H1 (cell line): ENCODE measurements at regions not wholly inside any gene's neighbourhood (a gene's known extent, or its start where the extent isn't known, plus 50 kb on each side); places are given as distances from the start of the nearest gene placed in this dataset.

Experiments used
- CTCF ChIA-PET: fragments of 300-600 bp; sonication (Branson Sonifier 250); formaldehyde crosslinking; loops from one replicate; lab custom pipeline; 2021; ENCODE audit not compliant: partially characterized antibody; lab: Charles Lee
- POLR2A ChIA-PET: fragments of 300-600 bp; sonication (Branson Sonifier 250); formaldehyde crosslinking; loops from one replicate; lab custom pipeline; 2021; ENCODE audit warnings: inconsistent platforms; ENCODE audit not compliant: partially characterized antibody; lab: Charles Lee
- DNase-seq, 2 experiments: peaks; one replicate each; pipeline versions ENCODE4 v3.0.0 to v3.0.0-alpha.2; 2010 to 2022; ENCODE audit warnings: low spot score in 2 of 2, low read depth in 1 of 2, mixed read lengths in 1 of 2
- FAIRE-seq: peaks from 2 replicates; lab custom pipeline; 2011; peaks lifted over from hg19 to GRCh38; lab: Jason Lieb, UNC
- H2AFZ ChIP-seq: 2 replicates; pipeline ENCODE4 v1.8.1; 2012; ENCODE audit warnings: low read length, inconsistent platforms
- H2AK5ac ChIP-seq: 2 replicates; pipeline ENCODE4 v1.6.1; 2013; ENCODE audit warnings: low read depth, low read length
- H2BK120ac ChIP-seq: replicated peaks from 2 replicates; pipeline ENCODE3; 2013; ENCODE audit warnings: low read depth, low read length, inconsistent platforms
- H2BK12ac ChIP-seq: 2 replicates; pipeline ENCODE4 v1.6.1; 2013; ENCODE audit warnings: low read depth, low read length
- H2BK15ac ChIP-seq: 2 replicates; pipeline ENCODE4 v1.6.1; 2013; ENCODE audit warnings: low read length
- H2BK20ac ChIP-seq: 2 replicates; pipeline ENCODE4 v1.6.1; 2013; ENCODE audit warnings: low read length
- H2BK5ac ChIP-seq: 2 replicates; pipeline ENCODE4 v1.6.1; 2013; ENCODE audit warnings: low read depth, low read length
- H3K14ac ChIP-seq: 2 replicates; pipeline ENCODE4 v1.6.1; 2013; ENCODE audit warnings: inconsistent platforms; ENCODE audit not compliant: insufficient read length
- H3K18ac ChIP-seq: 2 replicates; pipeline ENCODE4 v1.6.1; 2013; ENCODE audit warnings: low read length; ENCODE audit errors: extremely low read depth
- H3K23ac ChIP-seq: 2 replicates; pipeline ENCODE4 v1.6.1; 2013; ENCODE audit warnings: inconsistent platforms; ENCODE audit not compliant: insufficient read length
- H3K23me2 ChIP-seq: 2 replicates; pipeline ENCODE4 v1.6.1; 2013; ENCODE audit warnings: low read depth, low read length
- H3K27ac ChIP-seq: 2 replicates; pipeline ENCODE4 v1.6.1; 2011; ENCODE audit warnings: low read depth, low read length, inconsistent platforms
- H3K27me3 ChIP-seq, 4 experiments: replicated peaks in 1 of 4; 1 replicate in 1 of 4; 2 replicates in 3 of 4; pipeline versions ENCODE4 v1.6.1 to v1.8.1; 2011 to 2013; ENCODE audit warnings: low read length in 3 of 4, mild to moderate bottlenecking in 3 of 4, inconsistent platforms in 2 of 4, mixed read lengths in 2 of 4, moderate library complexity in 1 of 4; ENCODE audit not compliant: control insufficient read depth in 3 of 4, insufficient read depth in 3 of 4; ENCODE audit errors: extremely low read depth in 1 of 4
- H3K36me3 ChIP-seq, 4 experiments: 2 replicates each; pipeline versions ENCODE4 v1.6.1 to v1.8.1; 2011 to 2013; ENCODE audit warnings: mild to moderate bottlenecking in 4 of 4, low read length in 3 of 4, moderate library complexity in 2 of 4, control low read depth in 1 of 4, inconsistent platforms in 1 of 4; ENCODE audit not compliant: insufficient read depth in 4 of 4, control insufficient read depth in 2 of 4
- H3K4ac ChIP-seq: replicated peaks from 2 replicates; pipeline ENCODE3; 2013; ENCODE audit warnings: low read length, low read depth, mixed read lengths, inconsistent platforms; ENCODE audit not compliant: insufficient read length
- H3K4me1 ChIP-seq, 4 experiments: replicated peaks in 1 of 4; 1 replicate in 1 of 4; 2 replicates in 3 of 4; pipeline versions ENCODE4 v1.6.1 to v1.8.1; 2011 to 2013; ENCODE audit warnings: low read length in 3 of 4, inconsistent platforms in 2 of 4, mixed read lengths in 1 of 4; ENCODE audit not compliant: insufficient read depth in 4 of 4, control insufficient read depth in 3 of 4
- H3K4me2 ChIP-seq, 2 experiments: 2 replicates each; pipeline versions ENCODE4 v1.6.1 to v1.8.1; 2011 to 2013; ENCODE audit warnings: low read depth in 2 of 2, low read length in 2 of 2, control low read depth in 1 of 2, inconsistent platforms in 1 of 2, mild to moderate bottlenecking in 1 of 2; ENCODE audit not compliant: insufficient read depth in 1 of 2
- H3K4me3 ChIP-seq, 4 experiments: fragments of 200-600, 300-600 bp in 1 of 4; sonication (generic), shearing (Covaris generic), sonication (Bioruptor Twin) in 1 of 4; 2 replicates each; pipeline versions ENCODE4 v1.5.1 to v1.8.1; 2011 to 2016; ENCODE audit warnings: low read length in 4 of 4, low read depth in 3 of 4, control low read depth in 2 of 4, inconsistent platforms in 2 of 4, mild to moderate bottlenecking in 2 of 4, mixed read lengths in 1 of 4, moderate library complexity in 1 of 4; ENCODE audit not compliant: insufficient read depth in 2 of 4; ENCODE audit errors: extremely low read depth in 1 of 4
- H3K56ac ChIP-seq: replicated peaks from 2 replicates; pipeline ENCODE3; 2013; ENCODE audit warnings: low read depth, mild to moderate bottlenecking, mixed read lengths, low read length, inconsistent platforms; ENCODE audit not compliant: insufficient read length
- H3K79me1 ChIP-seq: 2 replicates; pipeline ENCODE4 v1.6.1; 2013; ENCODE audit warnings: low read depth, low read length, control low read depth
- H3K79me2 ChIP-seq, 2 experiments: 2 replicates each; pipeline versions ENCODE4 v1.6.1 to v1.8.1; 2012 to 2013; ENCODE audit warnings: low read length in 2 of 2, mild to moderate bottlenecking in 2 of 2, inconsistent platforms in 1 of 2; ENCODE audit not compliant: insufficient read depth in 2 of 2, control insufficient read depth in 1 of 2
- H3K9ac ChIP-seq, 4 experiments: replicated peaks in 1 of 4; 1 replicate in 1 of 4; 2 replicates in 3 of 4; pipeline versions ENCODE4 v1.6.1 to v1.8.1; 2011 to 2013; ENCODE audit warnings: low read depth in 3 of 4, low read length in 3 of 4, control low read depth in 2 of 4, mild to moderate bottlenecking in 2 of 4, moderate library complexity in 2 of 4, inconsistent platforms in 1 of 4; ENCODE audit errors: extremely low read depth in 1 of 4
- H3K9me3 ChIP-seq, 2 experiments: 2 replicates each; pipeline versions ENCODE4 v1.6.1 to v1.8.1; 2012 to 2013; ENCODE audit warnings: mild to moderate bottlenecking in 2 of 2, moderate library complexity in 2 of 2, control low read depth in 1 of 2, inconsistent platforms in 1 of 2, low read depth in 1 of 2, low read length in 1 of 2, mixed read lengths in 1 of 2; ENCODE audit not compliant: insufficient read depth in 2 of 2
- H4K20me1 ChIP-seq, 2 experiments: replicated peaks in 1 of 2; 2 replicates each; pipeline versions ENCODE3 to v1.8.1; 2011 to 2013; ENCODE audit warnings: inconsistent platforms in 2 of 2, low read length in 2 of 2, mild to moderate bottlenecking in 1 of 2; ENCODE audit not compliant: insufficient read depth in 2 of 2, control insufficient read depth in 1 of 2
- H4K5ac ChIP-seq: 2 replicates; pipeline ENCODE4 v1.6.1; 2013; ENCODE audit warnings: low read length, low read depth, mixed read lengths, inconsistent platforms; ENCODE audit not compliant: insufficient read length
- H4K8ac ChIP-seq: 2 replicates; pipeline ENCODE4 v1.8.0; 2013; ENCODE audit warnings: mild to moderate bottlenecking, moderate library complexity, low read length, inconsistent platforms; ENCODE audit not compliant: insufficient read depth; ENCODE audit errors: extremely low read depth
- H4K91ac ChIP-seq: replicated peaks from 2 replicates; pipeline ENCODE3; 2013; ENCODE audit warnings: low read length, mixed read lengths, inconsistent platforms; ENCODE audit not compliant: insufficient read length
- ASH2L ChIP-seq: fragments of 200-600, 300-600 bp; sonication (generic); IDR thresholded peaks from one replicate; pipeline ENCODE4 v1.7.1; 2017; ENCODE audit warnings: low read length
- CBX5 ChIP-seq: fragments of 300-800, 300-1000 bp; sonication (generic); IDR thresholded peaks from 2 replicates; pipeline ENCODE4 v1.7.1; 2016; ENCODE audit warnings: antibody characterized with exemption, low read length, low read depth
- CREB1 ChIP-seq: IDR thresholded peaks from 2 replicates; pipeline ENCODE4 v1.6.1; 2012; ENCODE audit warnings: inconsistent platforms
- EZH2 ChIP-seq: fragments of 200-600 bp; sonication (generic); IDR thresholded peaks from 2 replicates; pipeline ENCODE4 v1.7.1; 2012; ENCODE audit warnings: low read depth, mild to moderate bottlenecking, moderate library complexity, low read length, inconsistent platforms; ENCODE audit not compliant: severe bottlenecking
- KDM4A ChIP-seq: IDR thresholded peaks from one replicate; pipeline ENCODE4 v1.7.1; 2012; ENCODE audit warnings: low read depth, mild to moderate bottlenecking, moderate library complexity, low read length, inconsistent platforms; ENCODE audit not compliant: severe bottlenecking
- POU5F1 ChIP-seq: IDR thresholded peaks from 2 replicates; pipeline ENCODE4 v1.6.1; 2011; ENCODE audit warnings: low read depth, mild to moderate bottlenecking, low read length, moderate library complexity
- RNF2 ChIP-seq: fragments of 200-900, 300-1000 bp; sonication (generic); IDR thresholded peaks from 2 replicates; pipeline ENCODE4 v1.7.1; 2016; ENCODE audit warnings: borderline replicate concordance, low read depth, mild to moderate bottlenecking, antibody characterized with exemption, low read length; ENCODE audit not compliant: poor library complexity, severe bottlenecking; ENCODE audit errors: missing control alignments
- SUZ12 ChIP-seq: fragments of 200-600 bp; sonication (generic); IDR thresholded peaks from 2 replicates; pipeline ENCODE4 v1.6.1; 2012; ENCODE audit warnings: mild to moderate bottlenecking, inconsistent platforms, low read length, moderate library complexity, mixed read lengths
- WGBS, 2 experiments: shearing (Covaris generic) in 1 of 2; methylation state at CpG; one replicate each; pipeline versions ENCODE4 v1.1.6 to v1.1.7; 2013 to 2015; ENCODE audit warnings: low lambda C conversion rate in 2 of 2, mixed read lengths in 2 of 2, inconsistent platforms in 1 of 2, low coverage in 1 of 2, missing lambda C conversion rate in 1 of 2; ENCODE audit not compliant: insufficient replicate concordance in 2 of 2, insufficient coverage in 1 of 2, insufficient read length in 1 of 2; ENCODE audit errors: extremely low coverage in 1 of 2, missing lambda C conversion rate in 1 of 2; 5-methylcytosine and 5-hydroxymethylcytosine counted together
- TF ChIP-seq, protein P1 (sequence below): IDR thresholded peaks from 2 replicates; pipeline ENCODE4 v1.6.1; 2012; ENCODE audit warnings: inconsistent platforms
- TF ChIP-seq, protein P2 (sequence below): IDR thresholded peaks from 2 replicates; pipeline ENCODE4 v1.6.1; 2012; ENCODE audit warnings: inconsistent platforms
- TF ChIP-seq, protein P3 (sequence below): IDR thresholded peaks from 2 replicates; pipeline ENCODE4 v1.6.1; 2011; ENCODE audit warnings: low read length, improper control_type of control experiment

DNA sequence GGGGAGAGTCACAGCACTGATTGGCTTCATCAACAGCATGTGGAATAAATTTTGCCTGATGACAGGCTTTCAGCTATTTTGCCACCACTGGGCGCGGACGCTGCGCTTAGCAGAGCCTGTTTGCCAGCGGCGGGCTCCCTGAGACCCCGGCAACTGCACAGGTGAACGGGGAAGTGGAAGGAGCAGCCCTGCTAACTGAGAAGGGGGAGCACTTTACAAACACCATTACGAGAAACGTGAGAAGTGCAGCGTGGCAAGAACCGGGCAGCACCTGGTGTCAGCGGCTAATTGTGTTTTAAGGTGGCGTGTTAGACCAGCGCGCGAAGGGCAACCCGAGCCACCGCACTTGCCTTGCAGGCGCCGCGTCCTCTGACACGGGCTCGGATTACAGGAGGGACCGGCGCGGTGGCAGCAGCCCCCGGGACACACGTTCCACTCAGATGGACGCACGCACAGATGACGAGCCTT is 307.8 kb upstream of the ARRDC4 start:
- no peak overlapping the region for H3K4ac ChIP-seq
- no peak overlapping the region for H2BK120ac ChIP-seq
- no peak overlapping the region for H4K91ac ChIP-seq
- no peaks in the 10 kb centered on the region for H3K79me2 ChIP-seq
- H2BK5ac ChIP-seq: no peak overlapping the region
- H2BK15ac ChIP-seq: no peak overlapping the region
- H3K56ac ChIP-seq: no peak overlapping the region
- H3K36me3 ChIP-seq: no peaks in the 10 kb centered on the region
- no peak overlapping the region for H4K8ac ChIP-seq
- no peak overlapping the region for H2BK20ac ChIP-seq
- H3K9ac ChIP-seq: no peak overlapping the region
- H3K18ac ChIP-seq: no peak overlapping the region
- no peak overlapping the region for H3K14ac ChIP-seq
- H3K9me3 ChIP-seq: no peaks in the 10 kb centered on the region
- WGBS, 2 experiments: 10% methylated on average over 32 of the region's 32 CpGs; no CpG with 5 or more reads in 1 of the 2 experiments
- H3K4me2 ChIP-seq: peak overlapping the region; percentile 70 to 81
- TF ChIP-seq ASH2L: peak; percentile 55
- peak; percentile 32; the same call in 1 of the 2 replicates for TF ChIP-seq CREB1
- peak; percentile 47 for TF ChIP-seq KDM4A
- TF ChIP-seq, protein P1, sequence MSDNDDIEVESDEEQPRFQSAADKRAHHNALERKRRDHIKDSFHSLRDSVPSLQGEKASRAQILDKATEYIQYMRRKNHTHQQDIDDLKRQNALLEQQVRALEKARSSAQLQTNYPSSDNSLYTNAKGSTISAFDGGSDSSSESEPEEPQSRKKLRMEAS: peak; percentile 89
- TF ChIP-seq RNF2: peak; percentile 28
- no peak for TF ChIP-seq CBX5
- TF ChIP-seq, protein P2, sequence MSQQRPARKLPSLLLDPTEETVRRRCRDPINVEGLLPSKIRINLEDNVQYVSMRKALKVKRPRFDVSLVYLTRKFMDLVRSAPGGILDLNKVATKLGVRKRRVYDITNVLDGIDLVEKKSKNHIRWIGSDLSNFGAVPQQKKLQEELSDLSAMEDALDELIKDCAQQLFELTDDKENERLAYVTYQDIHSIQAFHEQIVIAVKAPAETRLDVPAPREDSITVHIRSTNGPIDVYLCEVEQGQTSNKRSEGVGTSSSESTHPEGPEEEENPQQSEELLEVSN: peak; percentile 88
- TF ChIP-seq, protein P3, sequence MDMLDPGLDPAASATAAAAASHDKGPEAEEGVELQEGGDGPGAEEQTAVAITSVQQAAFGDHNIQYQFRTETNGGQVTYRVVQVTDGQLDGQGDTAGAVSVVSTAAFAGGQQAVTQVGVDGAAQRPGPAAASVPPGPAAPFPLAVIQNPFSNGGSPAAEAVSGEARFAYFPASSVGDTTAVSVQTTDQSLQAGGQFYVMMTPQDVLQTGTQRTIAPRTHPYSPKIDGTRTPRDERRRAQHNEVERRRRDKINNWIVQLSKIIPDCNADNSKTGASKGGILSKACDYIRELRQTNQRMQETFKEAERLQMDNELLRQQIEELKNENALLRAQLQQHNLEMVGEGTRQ: no peak
- no peak for TF ChIP-seq POU5F1
- TF ChIP-seq SUZ12: peak; percentile 48; the same call in 1 of the 2 replicates
- TF ChIP-seq EZH2: peak; percentile 57
- peaks cover 0 to 15% (median 13%) of the 10 kb centered on the region in 4 experiments; a peak in 6 of 7 replicates for H3K27me3 ChIP-seq
- POLR2A ChIA-PET: no interaction called here
- no peak overlapping the region for H3K27ac ChIP-seq
- H3K4me1 ChIP-seq: peaks cover 0 to 10% (median 3%) of the 10 kb centered on the region in 4 experiments; a peak in 3 of 7 replicates
- peaks cover 6% of the 10 kb centered on the region; the same call in 1 of the 2 replicates for H3K23me2 ChIP-seq
- CTCF ChIA-PET: no interaction called here
- H2AK5ac ChIP-seq: no peak overlapping the region
- H4K5ac ChIP-seq: no peak overlapping the region
- FAIRE-seq (no peak), DNase-seq (peak in 1 of 2 experiments; percentile 64)
- H4K20me1 ChIP-seq: no peaks in the 10 kb centered on the region
- H2AFZ ChIP-seq: peak overlapping the region; percentile 70
- no peak overlapping the region for H2BK12ac ChIP-seq
- H3K4me3 ChIP-seq: peak overlapping the region; percentile 25 to 57 (median 43); a peak in 7 of 8 replicates
- no peak overlapping the region for H3K23ac ChIP-seq
- H3K79me1 ChIP-seq: no peaks in the 10 kb centered on the region
